Neuronal stem cell (in vitro differentiated cells): ENCODE measurements at regions not wholly inside any gene's neighbourhood (a gene's known extent, or its start where the extent isn't known, plus 50 kb on each side); places are given as distances from the start of the nearest gene placed in this dataset.

ENCODE experiments used
- DNase-seq: peaks from one replicate; pipeline ENCODE4 v3.0.0-alpha.2; 2013; ENCODE audit warnings: low spot score
- H2AFZ ChIP-seq: one replicate; pipeline ENCODE4 v1.6.1; 2013; ENCODE audit warnings: mild to moderate bottlenecking, low read length, inconsistent platforms
- H2AK5ac ChIP-seq: 2 replicates; pipeline ENCODE4 v1.6.1; 2013; ENCODE audit warnings: low read depth, mild to moderate bottlenecking, inconsistent platforms, low read length, moderate library complexity, mixed read lengths
- H2BK120ac ChIP-seq: 2 replicates; pipeline ENCODE4 v1.6.1; 2013; ENCODE audit warnings: low read depth, mild to moderate bottlenecking, inconsistent platforms, low read length, moderate library complexity, mixed read lengths
- H2BK12ac ChIP-seq: one replicate; pipeline ENCODE4 v1.6.1; 2013; ENCODE audit warnings: low read length, inconsistent platforms
- H2BK15ac ChIP-seq: 2 replicates; pipeline ENCODE4 v1.6.1; 2013; ENCODE audit warnings: mild to moderate bottlenecking, low read length, inconsistent platforms, mixed read lengths
- H2BK5ac ChIP-seq: one replicate; pipeline ENCODE4 v1.6.1; 2013; ENCODE audit warnings: inconsistent platforms, mild to moderate bottlenecking, low read length, moderate library complexity
- H3K14ac ChIP-seq: one replicate; pipeline ENCODE4 v1.6.1; 2013; ENCODE audit warnings: low read length, inconsistent platforms
- H3K18ac ChIP-seq: 2 replicates; pipeline ENCODE4 v1.6.1; 2013; ENCODE audit warnings: low read length, inconsistent platforms
- H3K23ac ChIP-seq: 2 replicates; pipeline ENCODE4 v1.6.1; 2013; ENCODE audit warnings: low read depth, mild to moderate bottlenecking, mixed read lengths, low read length, inconsistent platforms; ENCODE audit not compliant: poor library complexity
- H3K27ac ChIP-seq: replicated peaks from 3 replicates; pipeline ENCODE4 v1.5.1; 2013; ENCODE audit warnings: low read length, inconsistent platforms
- H3K27me3 ChIP-seq, 3 experiments: 2 replicates each; pipeline ENCODE4 v1.6.1; 2013; ENCODE audit warnings: low read length in 3 of 3, mild to moderate bottlenecking in 2 of 3, inconsistent platforms in 1 of 3, low read depth in 1 of 3, mixed read lengths in 1 of 3, moderate library complexity in 1 of 3; ENCODE audit not compliant: control insufficient read depth in 3 of 3, insufficient read depth in 3 of 3
- H3K36me3 ChIP-seq, 2 donors: replicated peaks in 1 of 2; 2 replicates each; pipeline ENCODE4 v1.6.1; 2013; ENCODE audit warnings: low read length in 2 of 2; ENCODE audit not compliant: control insufficient read depth in 2 of 2, insufficient read depth in 2 of 2
- H3K4ac ChIP-seq: 2 replicates; pipeline ENCODE4 v1.6.1; 2013; ENCODE audit warnings: inconsistent platforms, mild to moderate bottlenecking, low read length, moderate library complexity
- H3K4me1 ChIP-seq, 2 donors: 1 replicate in 1 of 2; 2 replicates in 1 of 2; pipeline ENCODE4 v1.6.1; 2013; ENCODE audit warnings: low read length in 2 of 2, low read depth in 1 of 2; ENCODE audit not compliant: control insufficient read depth in 2 of 2, insufficient read depth in 1 of 2
- H3K4me2 ChIP-seq: one replicate; pipeline ENCODE4 v1.6.1; 2013; ENCODE audit warnings: mild to moderate bottlenecking, low read length, inconsistent platforms; ENCODE audit not compliant: insufficient read depth, poor library complexity, severe bottlenecking
- H3K4me3 ChIP-seq, 2 donors: 2 replicates each; pipeline ENCODE4 v1.5.1; 2013; ENCODE audit warnings: low read length in 2 of 2, mild to moderate bottlenecking in 2 of 2, inconsistent platforms in 1 of 2, moderate library complexity in 1 of 2
- H3K79me1 ChIP-seq: one replicate; pipeline ENCODE4 v1.6.1; 2013; ENCODE audit warnings: low read depth, mild to moderate bottlenecking, inconsistent platforms, low read length, moderate library complexity
- H3K9ac ChIP-seq: one replicate; pipeline ENCODE4 v1.6.1; 2013; ENCODE audit warnings: mild to moderate bottlenecking, low read depth, low read length, inconsistent platforms; ENCODE audit not compliant: poor library complexity
- H3K9me3 ChIP-seq, 2 donors: replicated peaks in 1 of 2; 2 replicates each; pipeline versions ENCODE3 to v1.6.1; 2013; ENCODE audit warnings: low read length in 2 of 2, mild to moderate bottlenecking in 2 of 2, inconsistent platforms in 1 of 2, low read depth in 1 of 2, mixed read lengths in 1 of 2, moderate library complexity in 1 of 2; ENCODE audit not compliant: control insufficient read depth in 2 of 2, insufficient read depth in 1 of 2
- H4K8ac ChIP-seq: one replicate; pipeline ENCODE4 v1.6.1; 2013; ENCODE audit warnings: low read depth, mild to moderate bottlenecking, inconsistent platforms, low read length, moderate library complexity
- H4K91ac ChIP-seq: one replicate; pipeline ENCODE4 v1.6.1; 2013; ENCODE audit warnings: low read length, low read depth, mild to moderate bottlenecking, inconsistent platforms; ENCODE audit not compliant: poor library complexity
- WGBS, 2 donors: extraction: QIAGEN DNeasy Blood & Tissue Kit; methylation state at CpG; one replicate each; pipeline ENCODE4 v1.1.7; 2013; ENCODE audit warnings: missing lambda C conversion rate in 2 of 2, mixed read lengths in 1 of 2; ENCODE audit not compliant: insufficient read length in 2 of 2, insufficient replicate concordance in 1 of 2; ENCODE audit errors: extremely low coverage in 2 of 2; 5-methylcytosine and 5-hydroxymethylcytosine counted together

DNA sequence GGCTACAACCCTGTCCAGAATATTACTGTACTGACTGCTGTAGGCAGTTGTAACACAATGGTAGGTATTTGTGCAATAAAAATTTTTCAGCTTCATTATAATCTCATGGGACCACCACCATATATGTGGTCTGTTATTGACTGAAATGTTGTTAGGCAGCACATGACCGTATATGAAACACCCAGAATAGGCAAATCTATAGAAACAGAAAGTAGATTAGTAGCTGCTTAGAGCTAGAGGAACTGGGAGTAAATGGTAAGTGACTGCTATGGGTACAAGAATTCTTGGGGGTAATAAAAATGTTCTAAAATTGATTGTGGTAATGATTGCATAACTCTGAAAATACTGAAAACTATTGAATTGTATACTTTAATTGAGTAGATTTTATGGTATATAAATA lies 185.7 kb downstream of the ESM1 start:
- no peak overlapping the region for H3K4ac ChIP-seq
- WGBS, 2 donors: no CpG with 5 or more reads among the region's 1 CpG
- H2BK12ac ChIP-seq: no peak overlapping the region

DNA sequence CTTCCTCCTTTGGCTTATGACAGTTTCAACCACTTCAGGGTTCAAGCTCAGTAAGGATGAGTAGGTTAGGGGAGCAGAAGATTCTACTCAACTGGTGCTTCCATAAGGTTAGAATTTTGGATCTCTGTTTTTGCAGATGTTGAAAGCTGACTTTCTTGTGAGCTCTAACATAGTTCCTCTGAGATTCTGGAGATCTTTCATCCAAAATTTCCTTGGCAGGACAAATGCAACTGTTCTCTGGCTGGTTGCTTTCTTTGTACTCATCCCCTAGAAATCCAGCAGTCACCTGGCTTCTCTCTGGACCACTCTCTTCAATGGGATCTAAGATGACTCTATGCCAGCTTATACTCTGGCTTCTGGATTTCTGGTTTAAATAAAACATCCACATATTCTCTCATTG lies 189.6 kb downstream of the ESM1 start:
- Histone ChIP-seq H3K23ac (no peak overlapping the region), H2BK5ac (no peak overlapping the region), H3K36me3 (no peaks in the 10 kb centered on the region), H2BK15ac (no peak overlapping the region), H4K91ac (no peak overlapping the region), H3K4me3 (no peak overlapping the region), H3K4me1 (no peaks in the 10 kb centered on the region), H3K9me3 (no peaks in the 10 kb centered on the region), H3K27me3 (peaks cover 0 to 2% (median 0%) of the 10 kb centered on the region in 3 experiments), H3K4me2 (no peak overlapping the region), H3K14ac (no peak overlapping the region), H2BK120ac (no peak overlapping the region), H3K27ac (no peak overlapping the region), H4K8ac (no peak overlapping the region), H2AFZ (no peak overlapping the region), H3K4ac (no peak overlapping the region), H3K9ac (no peak overlapping the region), H2BK12ac (no peak overlapping the region), H3K18ac (no peak overlapping the region), H2AK5ac (no peak overlapping the region), H3K79me1 (no peaks in the 10 kb centered on the region)
- no peak for DNase-seq

More for the DNA sequence above, 185.7 kb downstream of the ESM1 start:
- H3K27ac ChIP-seq: no peak overlapping the region
- no peak overlapping the region for H2BK120ac ChIP-seq
- H3K9ac ChIP-seq: no peak overlapping the region
- no peak overlapping the region for H3K18ac ChIP-seq
- H3K27me3 ChIP-seq: peaks cover 0 to 2% (median 0%) of the 10 kb centered on the region in 3 experiments
- H3K79me1 ChIP-seq: no peaks in the 10 kb centered on the region
- H2AFZ ChIP-seq: no peak overlapping the region
- DNase-seq: no peak
- H3K4me2 ChIP-seq: no peak overlapping the region
- no peak overlapping the region for H3K14ac ChIP-seq
- no peak overlapping the region for H3K23ac ChIP-seq
- peaks cover 0 to 1% of the 10 kb centered on the region in 2 donors for H3K4me1 ChIP-seq
- H2BK5ac ChIP-seq: no peak overlapping the region
- H4K91ac ChIP-seq: no peak overlapping the region
- no peak overlapping the region for H2BK15ac ChIP-seq
- no peak overlapping the region for H4K8ac ChIP-seq
- H3K9me3 ChIP-seq: no peaks in the 10 kb centered on the region
- no peak overlapping the region for H2AK5ac ChIP-seq
- H3K36me3 ChIP-seq: no peaks in the 10 kb centered on the region
- no peak overlapping the region for H3K4me3 ChIP-seq

DNA sequence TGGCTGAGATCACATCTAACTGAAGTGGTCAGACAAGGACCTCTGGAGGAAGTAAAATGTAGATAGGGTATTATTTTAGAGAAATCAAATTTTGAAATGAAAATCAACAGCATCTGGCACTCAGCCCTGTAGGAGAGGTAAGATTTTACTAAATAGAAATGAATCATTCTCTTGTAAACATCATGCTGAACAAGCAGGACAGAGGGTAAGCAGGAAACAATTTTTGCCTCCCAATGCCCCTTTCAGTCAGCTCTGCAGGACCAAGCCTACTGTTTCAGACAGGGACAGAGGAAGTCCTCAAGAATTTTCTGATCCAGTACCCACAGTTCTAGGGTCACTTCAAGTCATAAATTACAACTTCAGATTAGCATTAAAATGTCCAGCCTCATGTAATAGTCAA lies 190.1 kb downstream of the ESM1 start:
- Histone ChIP-seq H3K79me1 (no peaks in the 10 kb centered on the region), H3K23ac (no peak overlapping the region), H2BK5ac (no peak overlapping the region), H3K4ac (no peak overlapping the region), H3K4me2 (no peak overlapping the region), H3K9me3 (no peaks in the 10 kb centered on the region), H3K4me3 (no peak overlapping the region), H2BK12ac (no peak overlapping the region), H2BK15ac (no peak overlapping the region), H2AK5ac (no peak overlapping the region), H3K9ac (no peak overlapping the region), H3K4me1 (no peaks in the 10 kb centered on the region), H4K8ac (no peak overlapping the region), H3K18ac (no peak overlapping the region), H2BK120ac (no peak overlapping the region), H3K27ac (no peak overlapping the region), H2AFZ (no peak overlapping the region), H4K91ac (no peak overlapping the region), H3K14ac (no peak overlapping the region), H3K36me3 (no peaks in the 10 kb centered on the region), H3K27me3 (peaks cover 0 to 2% (median 0%) of the 10 kb centered on the region in 3 experiments)
- no peak for DNase-seq

DNA sequence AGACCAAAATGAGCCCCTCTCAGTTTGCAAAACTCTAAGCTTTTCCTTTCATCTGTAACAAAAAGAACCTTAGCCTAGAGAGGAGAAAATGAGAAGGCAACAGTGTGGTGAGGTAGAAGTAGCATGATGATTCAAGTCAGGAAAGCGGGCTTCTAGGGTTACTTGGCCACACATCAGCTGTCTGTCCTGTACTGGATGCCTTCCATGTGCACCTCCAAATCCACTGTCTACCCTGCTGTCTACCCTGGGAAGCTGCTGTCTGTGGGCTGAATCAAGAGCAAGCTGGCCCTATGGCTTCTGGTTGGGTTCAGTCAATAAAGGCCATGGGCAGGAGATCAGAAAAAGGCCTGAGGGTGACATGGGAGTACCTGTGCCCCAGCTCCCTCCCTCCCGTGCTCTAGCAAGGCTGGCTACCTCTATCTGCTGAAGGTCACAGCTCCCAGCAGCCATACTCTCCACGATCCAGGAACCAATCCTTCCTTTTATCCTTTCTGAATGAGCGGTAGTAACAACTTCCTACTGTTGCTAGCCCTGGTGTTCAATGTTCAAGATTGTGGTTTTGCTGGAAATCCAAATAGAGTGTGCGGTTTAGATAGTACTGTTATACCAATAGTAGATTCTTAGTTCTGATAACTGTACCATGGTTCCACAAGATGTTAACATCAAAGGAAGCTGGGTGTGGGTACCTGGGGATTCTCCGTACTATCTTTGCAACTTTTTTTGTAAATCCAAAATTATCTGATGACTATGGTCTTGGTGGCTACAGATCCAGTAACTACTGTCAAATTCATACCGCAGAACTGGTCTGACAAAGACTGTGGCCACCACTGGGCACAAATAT lies 191.0 kb downstream of the ESM1 start:
- Histone ChIP-seq H4K8ac (no peak overlapping the region), H2BK5ac (no peak overlapping the region), H3K4ac (no peak overlapping the region), H3K23ac (no peak overlapping the region), H2AK5ac (no peak overlapping the region), H3K14ac (no peak overlapping the region), H3K4me3 (no peak overlapping the region), H2BK15ac (no peak overlapping the region), H3K4me2 (no peak overlapping the region), H3K27me3 (peaks cover 0 to 2% (median 0%) of the 10 kb centered on the region in 3 experiments), H2AFZ (no peak overlapping the region), H3K4me1 (no peaks in the 10 kb centered on the region), H4K91ac (no peak overlapping the region), H3K9ac (no peak overlapping the region), H3K27ac (no peak overlapping the region), H3K79me1 (no peaks in the 10 kb centered on the region), H2BK12ac (no peak overlapping the region), H3K18ac (no peak overlapping the region), H2BK120ac (no peak overlapping the region), H3K9me3 (no peaks in the 10 kb centered on the region), H3K36me3 (no peaks in the 10 kb centered on the region)
- no CpG with 5 or more reads among the region's 7 CpGs for WGBS, 2 donors
- DNase-seq: no peak
